ENCODE measurements at regions not wholly inside any gene's neighbourhood (a gene's known extent, or its start where the extent isn't known, plus 50 kb on each side); places are given as distances from the start of the nearest gene placed in this dataset.

- TF ChIP-seq ZNF83 (CRISPR knock-in tag; IDR thresholded peaks at IDR 0.05; ENCODE audit: borderline replicate concordance): peak; percentile 95; the same call in 1 of the 2 replicates
- TF ChIP-seq ZNF709 (CRISPR knock-in tag; IDR thresholded peaks at IDR 0.05): peak; percentile 74; the same call in 1 of the 2 replicates
- 0 out of 2 replicates have a peak, but pooled peaks have one; percentile 22 for TF ChIP-seq ZNF124 (CRISPR knock-in tag; IDR thresholded peaks at IDR 0.05)
- peak; percentile 21; the same call in 1 of the 2 replicates for TF ChIP-seq ZNF773 (CRISPR knock-in tag; IDR thresholded peaks at IDR 0.05; ENCODE audit: borderline replicate concordance)
- no peak for TF ChIP-seq GTF2F1 (IDR thresholded peaks at IDR 0.05; ENCODE audit: low read length)
- TF ChIP-seq TFDP2 (CRISPR knock-in tag; IDR thresholded peaks at IDR 0.05): no peak
- TF ChIP-seq HHEX (CRISPR knock-in tag; IDR thresholded peaks at IDR 0.05): peak; percentile 82
- peak; percentile 38; the same call in 1 of the 2 replicates for TF ChIP-seq YEATS2 (CRISPR knock-in tag; IDR thresholded peaks at IDR 0.05; ENCODE audit: borderline replicate concordance)
- no peak for TF ChIP-seq RAD51 (IDR thresholded peaks at IDR 0.05; ENCODE audit: borderline replicate concordance)
- TF ChIP-seq ZNF3 (CRISPR knock-in tag; IDR thresholded peaks at IDR 0.05): no peak; the same call in 1 of the 2 replicates
- peak; percentile 97 for TF ChIP-seq SNAPC2 (CRISPR knock-in tag; IDR thresholded peaks at IDR 0.05)
- no peak for TF ChIP-seq PHB2 (IDR thresholded peaks at IDR 0.05; ENCODE audit: partially characterized antibody)
- no peak for TF ChIP-seq MAFG (CRISPR knock-in tag; IDR thresholded peaks at IDR 0.05)
- TF ChIP-seq ZSCAN29 (CRISPR knock-in tag; conservative IDR thresholded peaks at IDR 0.05): peak; percentile 40; the same call in 1 of the 2 replicates
- no peak; the same call in 1 of the 2 replicates for TF ChIP-seq ZNF777 (CRISPR knock-in tag; IDR thresholded peaks at IDR 0.05)
- TF ChIP-seq CREB3 (CRISPR knock-in tag; IDR thresholded peaks at IDR 0.05): no peak; the same call in 1 of the 2 replicates
- TF ChIP-seq ZNF34 (CRISPR knock-in tag; IDR thresholded peaks at IDR 0.05; ENCODE audit: borderline replicate concordance): no peak
- no peak for TF ChIP-seq BATF2 (CRISPR knock-in tag; IDR thresholded peaks at IDR 0.05)
- no peak; the same call in 1 of the 2 replicates for TF ChIP-seq NFE2 (CRISPR knock-in tag; IDR thresholded peaks at IDR 0.05)
- peak; percentile 94 for TF ChIP-seq ZMYM3 (CRISPR knock-in tag; IDR thresholded peaks at IDR 0.05)
These were observed 153.6 kb downstream of the FOXA2 start (continued) for GRCh38 chr20:22430746-22431168.

Measured in HepG2 (cell line).